GM20000 (cell line): ENCODE measurements at regions not wholly inside any gene's neighbourhood (a gene's known extent, or its start where the extent isn't known, plus 50 kb on each side); places are given as distances from the start of the nearest gene placed in this dataset.

Experiments used
- DNase-seq: peaks from one replicate; pipeline ENCODE4 v3.0.0; 2012; ENCODE audit warnings: low spot score
- TF ChIP-seq, protein P1 (sequence below): IDR thresholded peaks from 2 replicates; pipeline ENCODE4 v1.5.1; 2012; ENCODE audit warnings: mild to moderate bottlenecking, control low read depth; ENCODE audit errors: extremely low read depth, missing control alignments

DNA sequence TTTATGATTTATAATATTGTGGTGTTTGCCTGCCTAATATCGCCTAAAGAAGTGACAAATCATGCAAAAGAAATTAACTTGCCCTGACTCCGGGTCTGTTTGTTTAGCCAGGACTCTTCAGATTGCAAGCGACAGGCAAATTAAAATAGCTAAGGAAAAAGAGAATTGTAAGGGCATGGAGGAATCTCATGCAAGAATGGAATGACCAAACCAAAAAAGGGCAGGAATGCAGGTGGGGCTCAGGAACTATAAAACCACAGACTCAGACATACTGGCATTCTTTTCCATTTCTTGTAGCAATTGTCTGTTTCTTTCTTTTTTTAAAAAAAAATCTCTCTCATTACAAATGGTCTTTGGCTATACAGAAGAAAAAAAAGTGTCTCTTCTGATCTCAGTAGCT is 188.1 kb upstream of the XYLT1 start:
- DNase-seq, result no peak
- TF ChIP-seq, protein P1, sequence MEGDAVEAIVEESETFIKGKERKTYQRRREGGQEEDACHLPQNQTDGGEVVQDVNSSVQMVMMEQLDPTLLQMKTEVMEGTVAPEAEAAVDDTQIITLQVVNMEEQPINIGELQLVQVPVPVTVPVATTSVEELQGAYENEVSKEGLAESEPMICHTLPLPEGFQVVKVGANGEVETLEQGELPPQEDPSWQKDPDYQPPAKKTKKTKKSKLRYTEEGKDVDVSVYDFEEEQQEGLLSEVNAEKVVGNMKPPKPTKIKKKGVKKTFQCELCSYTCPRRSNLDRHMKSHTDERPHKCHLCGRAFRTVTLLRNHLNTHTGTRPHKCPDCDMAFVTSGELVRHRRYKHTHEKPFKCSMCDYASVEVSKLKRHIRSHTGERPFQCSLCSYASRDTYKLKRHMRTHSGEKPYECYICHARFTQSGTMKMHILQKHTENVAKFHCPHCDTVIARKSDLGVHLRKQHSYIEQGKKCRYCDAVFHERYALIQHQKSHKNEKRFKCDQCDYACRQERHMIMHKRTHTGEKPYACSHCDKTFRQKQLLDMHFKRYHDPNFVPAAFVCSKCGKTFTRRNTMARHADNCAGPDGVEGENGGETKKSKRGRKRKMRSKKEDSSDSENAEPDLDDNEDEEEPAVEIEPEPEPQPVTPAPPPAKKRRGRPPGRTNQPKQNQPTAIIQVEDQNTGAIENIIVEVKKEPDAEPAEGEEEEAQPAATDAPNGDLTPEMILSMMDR, result no peak

DNA sequence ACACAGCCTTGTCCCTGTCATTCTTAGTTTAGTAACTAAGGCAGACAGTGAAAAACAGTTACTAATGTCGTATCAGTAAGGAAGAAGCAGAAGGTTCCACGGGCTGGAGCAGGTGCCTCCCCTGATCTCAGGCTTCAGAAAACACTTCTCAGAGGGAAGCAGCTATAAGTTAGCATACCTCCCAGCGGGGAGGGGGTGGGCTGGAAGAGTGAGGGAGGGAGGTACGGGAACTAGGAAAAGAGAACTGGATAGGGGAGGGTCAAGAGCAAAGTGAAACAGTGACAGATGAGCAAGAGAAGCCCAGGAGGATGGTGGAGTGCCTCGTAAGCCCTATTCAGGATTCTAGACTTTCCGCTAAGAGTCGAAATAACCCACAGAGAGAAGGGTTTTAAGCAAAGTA is 186.3 kb upstream of the XYLT1 start:
- TF ChIP-seq, protein P1, result no peak
- DNase-seq, result no peak

DNA sequence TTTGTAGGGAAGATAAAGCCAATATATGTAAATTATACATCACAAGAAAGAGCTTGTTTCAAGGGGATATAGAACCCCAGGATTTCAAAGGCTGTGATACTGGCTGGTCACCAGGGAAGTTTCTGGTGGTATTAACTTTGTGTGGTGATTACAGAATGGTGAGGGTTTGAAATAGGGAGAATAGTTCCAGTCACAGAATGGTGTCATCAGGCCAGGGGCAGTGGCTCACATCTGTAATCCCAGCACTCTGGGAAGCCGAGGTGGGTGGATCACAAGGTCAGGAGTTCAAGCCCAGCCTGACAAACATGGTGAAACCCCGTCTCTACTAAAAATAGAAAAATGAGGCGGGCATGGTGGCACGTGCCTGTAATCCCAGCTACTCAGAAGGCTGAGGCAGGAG is 183.8 kb upstream of the XYLT1 start:
- TF ChIP-seq, protein P1, result no peak
- no peak for DNase-seq

DNA sequence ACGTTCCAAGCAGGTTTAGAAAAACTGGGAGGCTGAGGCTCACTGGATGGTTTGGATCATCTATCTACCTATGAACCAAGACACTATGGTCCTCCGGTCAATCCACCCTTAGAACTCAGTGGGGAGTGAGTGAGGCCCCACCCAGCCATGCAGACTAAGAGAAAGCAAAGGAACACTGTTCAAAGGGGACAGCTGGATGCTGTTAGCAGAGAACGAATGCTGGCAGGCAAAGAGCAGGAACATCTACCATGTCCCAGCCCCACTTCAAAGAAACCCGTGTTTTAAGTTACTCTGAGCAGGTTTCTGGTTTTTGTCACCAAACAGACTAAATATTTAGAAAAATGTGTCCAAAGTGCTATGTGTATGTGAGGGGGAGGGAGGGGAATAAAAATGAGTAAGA is 183.4 kb upstream of the XYLT1 start:
- DNase-seq, result no peak
- TF ChIP-seq, protein P1, result no peak

DNA sequence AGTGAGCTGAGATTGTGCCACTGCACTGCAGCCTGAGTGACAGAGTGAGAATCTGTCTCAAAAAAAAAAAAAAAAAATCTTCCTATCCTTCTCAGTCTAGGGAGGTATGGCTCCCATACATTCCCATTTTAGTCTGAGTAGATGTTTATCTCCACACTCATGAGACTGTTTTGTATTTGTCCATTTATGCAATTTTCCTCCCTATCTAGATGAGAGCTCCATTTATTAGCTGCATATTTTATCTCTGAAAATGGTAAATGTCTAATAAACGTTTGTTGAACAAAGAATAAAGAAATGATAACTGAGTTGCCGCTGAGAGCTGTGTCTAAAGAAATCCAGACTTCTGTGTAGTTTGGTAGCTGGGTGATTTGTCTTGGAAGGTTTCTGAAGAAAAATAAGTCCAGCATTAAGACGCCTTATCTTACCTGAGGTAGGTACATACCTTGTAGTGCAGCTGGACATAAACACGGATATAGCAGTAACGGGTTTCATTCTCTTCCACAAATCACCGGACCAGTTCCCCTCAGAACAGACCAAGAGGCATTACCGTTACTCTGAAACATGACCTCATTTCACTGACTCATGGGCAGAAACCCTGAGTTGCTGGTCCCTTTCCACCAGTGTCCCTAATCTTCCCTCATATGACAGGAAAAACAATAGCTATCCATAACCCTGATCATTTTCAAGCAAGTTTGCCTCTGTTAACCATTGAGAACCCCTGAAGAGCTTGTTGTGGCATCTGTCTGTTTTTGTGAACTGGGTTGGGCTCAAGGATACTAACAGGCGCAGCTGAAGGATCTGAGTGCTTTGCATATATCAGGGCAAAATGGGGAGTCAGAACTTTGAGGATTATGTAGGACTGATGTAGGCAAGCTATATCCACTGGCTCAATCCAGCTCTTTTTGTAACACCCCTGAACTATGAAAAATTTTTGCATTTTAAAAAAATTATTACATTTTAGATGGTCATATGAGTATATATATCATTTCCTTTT is 177.4 kb upstream of the XYLT1 start:
- DNase-seq, result no peak
- TF ChIP-seq, protein P1, result no peak

DNA sequence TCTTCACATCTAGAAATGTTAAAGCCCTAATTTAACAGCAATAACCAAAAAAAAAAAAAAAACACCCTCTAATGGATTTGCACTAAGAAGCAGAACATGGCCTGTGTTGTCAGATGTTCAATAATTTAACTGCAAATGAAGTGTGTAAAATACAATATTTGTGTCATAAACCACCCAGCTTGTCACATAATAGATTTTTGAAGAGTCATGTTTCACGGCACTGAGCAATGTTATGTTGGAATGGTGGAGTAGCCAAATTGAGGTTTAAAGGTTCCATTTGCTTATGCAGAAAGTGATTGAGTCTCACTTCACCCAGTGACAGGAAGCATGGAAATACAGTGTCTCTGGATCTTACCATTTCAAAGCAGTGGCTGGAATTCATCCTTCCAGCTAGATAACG is 173.2 kb upstream of the XYLT1 start:
- TF ChIP-seq, protein P1, result no peak

DNA sequence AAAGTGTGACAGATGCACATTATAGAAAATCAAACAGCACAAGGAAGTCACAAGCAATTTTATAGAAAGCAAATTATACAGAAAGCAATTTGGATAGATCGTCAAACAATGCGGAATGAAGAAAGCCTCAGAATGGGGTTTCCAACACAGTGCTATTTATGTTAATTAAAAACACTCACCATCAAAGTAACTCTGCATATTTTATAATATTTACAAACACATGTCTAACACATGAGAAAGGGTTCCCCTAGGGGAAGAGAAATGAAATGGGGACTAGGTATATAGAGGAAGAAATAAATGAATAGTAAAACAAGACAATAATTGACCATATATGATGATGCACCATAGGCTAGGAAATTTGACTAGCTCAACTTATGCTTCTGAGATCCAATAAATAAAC is 171.2 kb upstream of the XYLT1 start:
- DNase-seq, result no peak
- TF ChIP-seq, protein P1, result no peak

More for the DNA sequence above, 173.2 kb upstream of the XYLT1 start:
- DNase-seq, result no peak
